ENCODE measurements at regions not wholly inside any gene's neighbourhood (a gene's known extent, or its start where the extent isn't known, plus 50 kb on each side); places are given as distances from the start of the nearest gene placed in this dataset.

DNA sequence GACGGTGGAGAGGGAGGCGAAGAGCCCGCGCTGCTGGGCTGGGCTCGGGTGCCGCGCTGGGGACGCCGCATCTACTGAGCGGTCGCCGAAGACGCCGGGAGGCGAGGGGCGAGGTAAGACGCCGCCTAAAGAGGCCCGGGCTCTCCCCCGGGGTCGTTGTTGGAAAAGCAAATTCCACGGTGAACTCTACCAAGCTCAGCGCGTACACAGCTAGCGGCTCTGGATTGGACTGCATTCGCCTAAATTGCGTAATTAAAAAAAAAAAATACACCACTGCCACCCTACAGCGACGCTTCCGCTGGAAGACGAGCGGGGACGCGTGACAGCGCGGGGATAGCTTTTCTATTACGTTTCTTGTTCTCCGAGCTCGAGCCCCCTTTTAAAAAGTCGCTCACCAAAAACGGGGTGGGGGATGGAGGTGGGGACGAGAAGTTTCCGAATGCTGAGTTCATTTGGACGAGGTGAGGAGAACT, 92.0 kb upstream of the PRDM1 start:
- intact Hi-C loops (cut with micrococcal nuclease; ENCODE audit: unreplicated experiment), result loop anchor here (5.0 kb wide), 2 partner anchors 202 to 262 kb away; no protein-coding TSS in a partner anchor
- peak overlapping the region; percentile 83; the same call in 1 of the 2 replicates for H2AFZ ChIP-seq (ENCODE audit: low read length)
- no TSS peak for BruUV-seq (replicated peaks)
- no peaks in the 10 kb centered on the region for H3K36me3 ChIP-seq (ENCODE audit: insufficient read depth, low read length)
- no peaks in the 10 kb centered on the region for H3K79me2 ChIP-seq (ENCODE audit: insufficient read depth, low read depth, low read length)
- H3K4me3 ChIP-seq (ENCODE audit: low read depth, low read length, poor library complexity, severe bottlenecking), result peak overlapping the region; percentile 65
- no peaks in the 10 kb centered on the region for H3K9me2 ChIP-seq (ENCODE audit: insufficient read depth, low read length)
- TF ChIP-seq, protein P1, sequence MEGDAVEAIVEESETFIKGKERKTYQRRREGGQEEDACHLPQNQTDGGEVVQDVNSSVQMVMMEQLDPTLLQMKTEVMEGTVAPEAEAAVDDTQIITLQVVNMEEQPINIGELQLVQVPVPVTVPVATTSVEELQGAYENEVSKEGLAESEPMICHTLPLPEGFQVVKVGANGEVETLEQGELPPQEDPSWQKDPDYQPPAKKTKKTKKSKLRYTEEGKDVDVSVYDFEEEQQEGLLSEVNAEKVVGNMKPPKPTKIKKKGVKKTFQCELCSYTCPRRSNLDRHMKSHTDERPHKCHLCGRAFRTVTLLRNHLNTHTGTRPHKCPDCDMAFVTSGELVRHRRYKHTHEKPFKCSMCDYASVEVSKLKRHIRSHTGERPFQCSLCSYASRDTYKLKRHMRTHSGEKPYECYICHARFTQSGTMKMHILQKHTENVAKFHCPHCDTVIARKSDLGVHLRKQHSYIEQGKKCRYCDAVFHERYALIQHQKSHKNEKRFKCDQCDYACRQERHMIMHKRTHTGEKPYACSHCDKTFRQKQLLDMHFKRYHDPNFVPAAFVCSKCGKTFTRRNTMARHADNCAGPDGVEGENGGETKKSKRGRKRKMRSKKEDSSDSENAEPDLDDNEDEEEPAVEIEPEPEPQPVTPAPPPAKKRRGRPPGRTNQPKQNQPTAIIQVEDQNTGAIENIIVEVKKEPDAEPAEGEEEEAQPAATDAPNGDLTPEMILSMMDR (conservative IDR thresholded peaks at IDR 0.05; ENCODE audit: low read length), result no peak
- TF ChIP-seq EZH2phosphoT487 (IDR thresholded peaks at IDR 0.05; ENCODE audit: borderline replicate concordance, low read depth, low read length), result no peak
- no peaks in the 10 kb centered on the region for H4K20me1 ChIP-seq (ENCODE audit: insufficient read depth, low read length)
- ChIA-PET POLR2A (interaction anchor here (0.7 to 3.4 kb wide), 8 partner anchors 9 to 111 kb away, joined by 3 to 19 read pairs (median 8); no protein-coding TSS in a partner anchor), CTCF (ENCODE audit: unreplicated experiment) (no interaction called here)
- H3K9me3 ChIP-seq (ENCODE audit: low read length), result no peaks in the 10 kb centered on the region
- H3K4me2 ChIP-seq (ENCODE audit: low read length), result peak overlapping the region; percentile 70
- H3K27ac ChIP-seq (ENCODE audit: low read depth, low read length, poor library complexity, severe bottlenecking), result no peak overlapping the region
- peaks cover 39% of the 10 kb centered on the region for H3K4me1 ChIP-seq (ENCODE audit: insufficient read depth, low read length, poor library complexity, severe bottlenecking)
- no peak for DNase-seq (ENCODE audit: low spot score)

DNA sequence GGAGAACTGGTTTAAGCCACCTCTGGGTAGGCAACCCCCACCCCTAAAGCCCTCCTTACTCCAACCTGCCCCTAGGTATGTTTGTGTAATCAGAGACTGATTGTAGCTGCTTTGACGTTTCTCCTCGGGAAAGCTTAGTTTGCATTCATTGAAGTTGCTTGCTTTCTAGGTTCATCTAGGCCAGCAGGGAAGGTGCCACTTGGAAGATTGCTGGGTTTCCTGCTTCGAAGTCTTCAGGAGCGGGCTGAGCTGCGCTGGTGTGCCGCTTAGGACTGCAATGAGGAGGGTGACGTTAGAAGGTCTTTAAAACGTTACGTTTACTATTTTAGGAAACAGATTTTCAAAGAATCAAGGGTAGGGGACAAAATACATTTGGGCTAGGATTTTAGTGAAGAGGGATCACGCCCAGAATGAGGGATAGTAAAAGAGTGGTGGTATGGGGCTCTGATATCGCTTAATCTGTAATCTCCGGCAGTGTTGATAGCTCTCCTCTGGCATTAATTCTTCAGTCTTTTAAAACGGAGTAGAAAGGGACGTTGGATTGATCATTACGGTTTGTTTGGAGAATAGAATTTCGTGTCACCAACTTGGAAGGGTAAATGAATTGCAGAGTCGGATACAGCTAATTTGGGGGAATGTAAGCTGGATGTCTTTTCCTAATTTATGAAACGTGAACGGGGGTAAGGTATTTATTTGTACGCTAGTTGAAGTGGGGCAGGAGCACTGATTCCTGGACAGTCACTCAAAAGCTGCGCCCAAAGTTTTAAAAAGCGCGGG, 92.6 kb upstream of the PRDM1 start:
- H3K9me3 ChIP-seq (ENCODE audit: low read length), result no peaks in the 10 kb centered on the region
- TF ChIP-seq, protein P1 (conservative IDR thresholded peaks at IDR 0.05; ENCODE audit: low read length), result no peak
- TF ChIP-seq EZH2phosphoT487 (IDR thresholded peaks at IDR 0.05; ENCODE audit: borderline replicate concordance, low read depth, low read length), result no peak
- H3K4me2 ChIP-seq (ENCODE audit: low read length), result peak overlapping the region; percentile 70; the same call in 1 of the 2 replicates
- no peaks in the 10 kb centered on the region for H4K20me1 ChIP-seq (ENCODE audit: insufficient read depth, low read length)
- POLR2A ChIA-PET, result interaction anchor here (0.5 to 5.0 kb wide), 21 partner anchors 9 to 359 kb away, joined by 3 to 28 read pairs (median 5); partner anchors contain the start of gene PRDM1
- no peak for DNase-seq (ENCODE audit: low spot score)
- peak overlapping the region; percentile 98; the same call in 1 of the 2 replicates for H2AFZ ChIP-seq (ENCODE audit: low read length)
- no TSS peak for BruUV-seq (replicated peaks)
- no peaks in the 10 kb centered on the region for H3K36me3 ChIP-seq (ENCODE audit: insufficient read depth, low read length)
- peak overlapping the region; percentile 65 for H3K4me3 ChIP-seq (ENCODE audit: low read depth, low read length, poor library complexity, severe bottlenecking)
- CTCF ChIA-PET (ENCODE audit: unreplicated experiment), result interaction anchor here (1.2 to 1.6 kb wide), 3 partner anchors 94 to 259 kb away, joined by 3 to 5 read pairs (median 3); no protein-coding TSS in a partner anchor
- no peaks in the 10 kb centered on the region for H3K79me2 ChIP-seq (ENCODE audit: insufficient read depth, low read depth, low read length)
- H3K4me1 ChIP-seq (ENCODE audit: insufficient read depth, low read length, poor library complexity, severe bottlenecking), result peaks cover 39% of the 10 kb centered on the region
- no peak overlapping the region for H3K27ac ChIP-seq (ENCODE audit: low read depth, low read length, poor library complexity, severe bottlenecking)
- intact Hi-C loops (cut with micrococcal nuclease; ENCODE audit: unreplicated experiment), result loop anchor here (5.0 kb wide), 2 partner anchors 201 to 261 kb away; no protein-coding TSS in a partner anchor
- no peaks in the 10 kb centered on the region for H3K9me2 ChIP-seq (ENCODE audit: insufficient read depth, low read length)

Data from OCI-LY7 (cell line).